ENCODE measurements at regions not wholly inside any gene's neighbourhood (a gene's known extent, or its start where the extent isn't known, plus 50 kb on each side); places are given as distances from the start of the nearest gene placed in this dataset.

DNA sequence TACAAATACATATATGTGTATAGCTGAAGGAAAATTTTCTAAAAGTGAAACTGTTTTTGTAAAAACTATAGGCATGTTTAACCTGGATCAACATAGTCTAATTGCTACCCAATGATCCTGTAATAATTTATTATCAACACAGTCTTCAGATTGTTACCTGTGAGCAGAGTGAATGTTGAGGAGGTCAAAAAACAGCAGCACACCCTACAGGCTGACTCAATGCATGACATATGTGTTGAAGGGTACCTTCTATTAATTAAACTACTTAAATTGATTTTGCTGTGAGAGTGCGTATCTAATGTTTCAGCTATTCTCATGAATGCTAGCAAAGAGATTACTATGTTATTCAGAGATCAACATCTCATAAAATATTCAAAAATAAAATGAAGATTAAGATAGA, 411.4 kb downstream of the TNS3 start:
- TF ChIP-seq, protein P1, sequence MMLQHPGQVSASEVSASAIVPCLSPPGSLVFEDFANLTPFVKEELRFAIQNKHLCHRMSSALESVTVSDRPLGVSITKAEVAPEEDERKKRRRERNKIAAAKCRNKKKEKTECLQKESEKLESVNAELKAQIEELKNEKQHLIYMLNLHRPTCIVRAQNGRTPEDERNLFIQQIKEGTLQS (CRISPR knock-in tag; conservative IDR thresholded peaks at IDR 0.05) = no peak
- TF ChIP-seq FOXP1 (CRISPR knock-in tag; IDR thresholded peaks at IDR 0.05; ENCODE audit: borderline replicate concordance) = no peak
- no peak for TF ChIP-seq JUN (CRISPR knock-in tag; IDR thresholded peaks at IDR 0.05)
- TF ChIP-seq, protein P2, sequence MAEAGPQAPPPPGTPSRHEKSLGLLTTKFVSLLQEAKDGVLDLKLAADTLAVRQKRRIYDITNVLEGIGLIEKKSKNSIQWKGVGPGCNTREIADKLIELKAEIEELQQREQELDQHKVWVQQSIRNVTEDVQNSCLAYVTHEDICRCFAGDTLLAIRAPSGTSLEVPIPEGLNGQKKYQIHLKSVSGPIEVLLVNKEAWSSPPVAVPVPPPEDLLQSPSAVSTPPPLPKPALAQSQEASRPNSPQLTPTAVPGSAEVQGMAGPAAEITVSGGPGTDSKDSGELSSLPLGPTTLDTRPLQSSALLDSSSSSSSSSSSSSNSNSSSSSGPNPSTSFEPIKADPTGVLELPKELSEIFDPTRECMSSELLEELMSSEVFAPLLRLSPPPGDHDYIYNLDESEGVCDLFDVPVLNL (CRISPR knock-in tag; IDR thresholded peaks at IDR 0.05; ENCODE audit: borderline replicate concordance, low read depth) = no peak
